ENCODE measurements at regions not wholly inside any gene's neighbourhood (a gene's known extent, or its start where the extent isn't known, plus 50 kb on each side); places are given as distances from the start of the nearest gene placed in this dataset.

- TF ChIP-seq CTCF (IDR thresholded peaks at IDR 0.05 in 4 of 5, conservative IDR thresholded peaks at IDR 0.05 in 1 of 5) (no peak), POLR2A (IDR thresholded peaks at IDR 0.05) (no peak)
Measured at GRCh38 chr20:7806831-7807230, 133.4 kb downstream of the HAO1 start.
